H9 (cell line): ENCODE measurements at regions not wholly inside any gene's neighbourhood (a gene's known extent, or its start where the extent isn't known, plus 50 kb on each side); places are given as distances from the start of the nearest gene placed in this dataset.

Source experiments
- DNase-seq: peaks from one replicate; pipeline ENCODE4 v3.0.0-alpha.2; 2017
- H2AFZ ChIP-seq: one replicate; pipeline ENCODE4 v1.6.1; 2013; ENCODE audit warnings: mild to moderate bottlenecking, low read length, control low read depth, moderate library complexity
- H2AK5ac ChIP-seq: 2 replicates; pipeline ENCODE4 v1.6.1; 2013; ENCODE audit warnings: low read length, control low read depth, mixed read lengths; ENCODE audit not compliant: insufficient read length
- H2BK120ac ChIP-seq: one replicate; pipeline ENCODE4 v1.6.1; 2013; ENCODE audit warnings: low read depth, mild to moderate bottlenecking, low read length, control low read depth, inconsistent platforms; ENCODE audit not compliant: poor library complexity, severe bottlenecking
- H2BK12ac ChIP-seq: 2 replicates; pipeline ENCODE4 v1.6.1; 2013; ENCODE audit warnings: low read length, control low read depth, mixed read lengths, low read depth; ENCODE audit not compliant: insufficient read length
- H2BK15ac ChIP-seq: 2 replicates; pipeline ENCODE4 v1.6.1; 2013; ENCODE audit warnings: low read depth, low read length, control low read depth
- H2BK20ac ChIP-seq: one replicate; pipeline ENCODE4 v1.6.1; 2013; ENCODE audit warnings: low read depth, mild to moderate bottlenecking, low read length, control low read depth, inconsistent platforms; ENCODE audit not compliant: poor library complexity, severe bottlenecking
- H2BK5ac ChIP-seq: 2 replicates; pipeline ENCODE4 v1.6.1; 2013; ENCODE audit warnings: low read length, control low read depth, mixed read lengths; ENCODE audit not compliant: insufficient read length
- H3K14ac ChIP-seq: 2 replicates; pipeline ENCODE4 v1.6.1; 2013; ENCODE audit warnings: low read length, control low read depth; ENCODE audit not compliant: insufficient read depth
- H3K18ac ChIP-seq: 2 replicates; pipeline ENCODE4 v1.6.1; 2013; ENCODE audit warnings: low read depth, mild to moderate bottlenecking, mixed read lengths, low read length, control low read depth; ENCODE audit not compliant: insufficient read length
- H3K23ac ChIP-seq: 2 replicates; pipeline ENCODE4 v1.6.1; 2013; ENCODE audit warnings: low read length, control low read depth, mixed read lengths, low read depth; ENCODE audit not compliant: insufficient read length
- H3K23me2 ChIP-seq: 2 replicates; pipeline ENCODE4 v1.6.1; 2013; ENCODE audit warnings: low read depth, mild to moderate bottlenecking, mixed read lengths, low read length, control low read depth; ENCODE audit not compliant: insufficient read length, poor library complexity, severe bottlenecking
- H3K27ac ChIP-seq: 2 replicates; pipeline ENCODE4 v1.5.1; 2013; ENCODE audit warnings: low read length, control low read depth, mixed read lengths, low read depth; ENCODE audit not compliant: insufficient read length
- H3K27me3 ChIP-seq: 2 replicates; pipeline ENCODE4 v1.6.1; 2013; ENCODE audit warnings: low read length, control low read depth, inconsistent platforms; ENCODE audit not compliant: insufficient read depth
- H3K4ac ChIP-seq: 2 replicates; pipeline ENCODE4 v1.6.1; 2013; ENCODE audit warnings: low read depth, mild to moderate bottlenecking, control low read depth, inconsistent platforms, low read length, moderate library complexity
- H3K4me1 ChIP-seq: 2 replicates; pipeline ENCODE4 v1.6.1; 2013; ENCODE audit warnings: low read length, control low read depth, inconsistent platforms; ENCODE audit not compliant: insufficient read depth
- H3K4me2 ChIP-seq: 2 replicates; pipeline ENCODE4 v1.6.1; 2013; ENCODE audit warnings: low read length, control low read depth, mixed read lengths; ENCODE audit not compliant: insufficient read length, insufficient read depth
- H3K56ac ChIP-seq: 2 replicates; pipeline ENCODE4 v1.6.1; 2013; ENCODE audit warnings: low read depth, mild to moderate bottlenecking, mixed read lengths, low read length, control low read depth; ENCODE audit not compliant: insufficient read length
- H3K79me1 ChIP-seq: 2 replicates; pipeline ENCODE4 v1.6.1; 2013; ENCODE audit warnings: low read depth, mild to moderate bottlenecking, moderate library complexity, low read length, control low read depth, inconsistent platforms; ENCODE audit not compliant: insufficient read depth, poor library complexity, severe bottlenecking
- H3K79me2 ChIP-seq: 2 replicates; pipeline ENCODE4 v1.6.1; 2013; ENCODE audit warnings: low read length, control low read depth, inconsistent platforms; ENCODE audit not compliant: insufficient read depth
- H3K9ac ChIP-seq: 2 replicates; pipeline ENCODE4 v1.6.1; 2013; ENCODE audit warnings: low read length, control low read depth, mixed read lengths; ENCODE audit not compliant: insufficient read length; ENCODE audit errors: extremely low read depth
- H3K9me3 ChIP-seq: one replicate; pipeline ENCODE4 v1.6.1; 2013; ENCODE audit warnings: low read depth, low read length, inconsistent platforms; ENCODE audit not compliant: control insufficient read depth
- H3T11ph ChIP-seq: one replicate; pipeline ENCODE4 v1.6.1; 2013; ENCODE audit warnings: mild to moderate bottlenecking, low read length, control low read depth, inconsistent platforms
- H4K20me1 ChIP-seq: one replicate; pipeline ENCODE4 v1.6.1; 2013; ENCODE audit not compliant: control insufficient read depth, insufficient read length, insufficient read depth
- H4K5ac ChIP-seq: 2 replicates; pipeline ENCODE4 v1.6.1; 2013; ENCODE audit warnings: low read depth, mild to moderate bottlenecking, mixed read lengths, low read length, control low read depth; ENCODE audit not compliant: insufficient read length
- H4K8ac ChIP-seq: replicated peaks from 2 replicates; pipeline ENCODE4 v1.6.1; 2013; ENCODE audit warnings: low read length, control low read depth, mixed read lengths, low read depth; ENCODE audit not compliant: insufficient read length
- H4K91ac ChIP-seq: 2 replicates; pipeline ENCODE4 v1.6.1; 2013; ENCODE audit warnings: low read depth, mild to moderate bottlenecking, moderate library complexity, mixed read lengths, low read length, control low read depth; ENCODE audit not compliant: insufficient read length
- H3K27ac Mint-ChIP-seq, 3 experiments: 2 replicates in 2 of 3; 3 replicates in 1 of 3; pipeline ENCODE4 v1.8.0; 2020 to 2021; ENCODE audit warnings: mixed read lengths in 3 of 3, mild to moderate bottlenecking in 1 of 3, moderate library complexity in 1 of 3
- H3K27me3 Mint-ChIP-seq: 2 replicates; pipeline ENCODE4 v1.8.0; 2021; ENCODE audit warnings: low read depth, mild to moderate bottlenecking, moderate library complexity, mixed read lengths
- H3K36me3 Mint-ChIP-seq, 3 experiments: 2 replicates in 2 of 3; 3 replicates in 1 of 3; pipeline ENCODE4 v1.8.0; 2020 to 2021; ENCODE audit warnings: low read depth in 3 of 3, mixed read lengths in 3 of 3; ENCODE audit not compliant: insufficient read depth in 1 of 3
- H3K4me1 Mint-ChIP-seq, 2 experiments: 2 replicates each; pipeline ENCODE4 v1.8.0; 2020; ENCODE audit warnings: mixed read lengths in 2 of 2
- H3K4me3 Mint-ChIP-seq, 2 experiments: 2 replicates in 1 of 2; 3 replicates in 1 of 2; pipeline ENCODE4 v1.8.0; 2020 to 2021; ENCODE audit warnings: mild to moderate bottlenecking in 2 of 2, mixed read lengths in 2 of 2, moderate library complexity in 1 of 2
- H3K9me3 Mint-ChIP-seq, 2 experiments: 2 replicates in 1 of 2; 3 replicates in 1 of 2; pipeline ENCODE4 v1.8.0; 2020; ENCODE audit warnings: mild to moderate bottlenecking in 2 of 2, mixed read lengths in 2 of 2, moderate library complexity in 1 of 2
- WGBS: extraction: QIAGEN DNeasy Blood & Tissue Kit; methylation state at CpG from one replicate; pipeline ENCODE4 v1.1.7; 2013; ENCODE audit warnings: missing lambda C conversion rate, low lambda C conversion rate, mixed read lengths; ENCODE audit not compliant: insufficient read length; ENCODE audit errors: extremely low coverage; 5-methylcytosine and 5-hydroxymethylcytosine counted together
- TF ChIP-seq, protein P1 (sequence below): fragments of 200-600 bp; sonication (generic); conservative IDR thresholded peaks from 3 replicates; pipeline ENCODE4 v1.8.0; 2021; ENCODE audit warnings: antibody characterized with exemption, mild to moderate bottlenecking

DNA sequence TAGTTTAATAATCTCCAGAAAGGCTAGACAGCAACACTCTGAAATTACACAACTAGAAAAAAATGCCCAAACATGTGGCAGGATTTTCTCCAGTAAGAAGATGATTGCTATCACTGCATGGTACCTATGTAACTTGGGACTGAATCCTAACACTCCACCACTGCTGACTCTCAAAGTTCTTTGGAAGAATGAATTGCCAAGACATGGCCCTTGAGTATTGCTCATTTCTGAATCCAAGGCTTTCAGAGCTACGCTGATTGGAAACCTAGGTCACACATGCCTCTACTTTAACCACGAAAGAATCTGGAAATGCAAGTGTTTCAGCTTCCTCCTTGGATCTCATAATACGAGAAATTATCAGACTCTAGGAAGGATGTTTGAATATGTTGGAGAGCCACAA, 167.5 kb upstream of the CELF2 start:
- no peaks in the 10 kb centered on the region for H3K27me3 ChIP-seq
- no peaks in the 10 kb centered on the region for H3K79me1 ChIP-seq
- Mint-ChIP-seq H3K9me3 (no peaks in the 10 kb centered on the region), H3K27me3 (no peaks in the 10 kb centered on the region), H3K4me1 (no peaks in the 10 kb centered on the region), H3K4me3 (no peak overlapping the region), H3K36me3 (no peaks in the 10 kb centered on the region), H3K27ac (no peak overlapping the region)
- no peak overlapping the region for H2BK5ac ChIP-seq
- H3K4me1 ChIP-seq, result no peaks in the 10 kb centered on the region; the same call in 1 of the 2 replicates
- H3K9me3 ChIP-seq, result no peaks in the 10 kb centered on the region
- H3K27ac ChIP-seq, result no peak overlapping the region
- H3K18ac ChIP-seq, result no peak overlapping the region
- no peak overlapping the region for H2BK12ac ChIP-seq
- H3K14ac ChIP-seq, result no peak overlapping the region
- H3T11ph ChIP-seq, result no peak overlapping the region
- no peaks in the 10 kb centered on the region for H4K20me1 ChIP-seq
- no peaks in the 10 kb centered on the region for H3K79me2 ChIP-seq
- WGBS, result no CpG with 5 or more reads among the region's 3 CpGs
- H4K5ac ChIP-seq, result no peak overlapping the region
- H2BK15ac ChIP-seq, result no peak overlapping the region
- H3K56ac ChIP-seq, result no peak overlapping the region
- H4K8ac ChIP-seq, result no peak overlapping the region
- no peak overlapping the region for H2BK120ac ChIP-seq
- H3K4me2 ChIP-seq, result no peak overlapping the region
- no peak for DNase-seq
- no peak overlapping the region for H3K23ac ChIP-seq
- H3K23me2 ChIP-seq, result no peaks in the 10 kb centered on the region
- TF ChIP-seq, protein P1, sequence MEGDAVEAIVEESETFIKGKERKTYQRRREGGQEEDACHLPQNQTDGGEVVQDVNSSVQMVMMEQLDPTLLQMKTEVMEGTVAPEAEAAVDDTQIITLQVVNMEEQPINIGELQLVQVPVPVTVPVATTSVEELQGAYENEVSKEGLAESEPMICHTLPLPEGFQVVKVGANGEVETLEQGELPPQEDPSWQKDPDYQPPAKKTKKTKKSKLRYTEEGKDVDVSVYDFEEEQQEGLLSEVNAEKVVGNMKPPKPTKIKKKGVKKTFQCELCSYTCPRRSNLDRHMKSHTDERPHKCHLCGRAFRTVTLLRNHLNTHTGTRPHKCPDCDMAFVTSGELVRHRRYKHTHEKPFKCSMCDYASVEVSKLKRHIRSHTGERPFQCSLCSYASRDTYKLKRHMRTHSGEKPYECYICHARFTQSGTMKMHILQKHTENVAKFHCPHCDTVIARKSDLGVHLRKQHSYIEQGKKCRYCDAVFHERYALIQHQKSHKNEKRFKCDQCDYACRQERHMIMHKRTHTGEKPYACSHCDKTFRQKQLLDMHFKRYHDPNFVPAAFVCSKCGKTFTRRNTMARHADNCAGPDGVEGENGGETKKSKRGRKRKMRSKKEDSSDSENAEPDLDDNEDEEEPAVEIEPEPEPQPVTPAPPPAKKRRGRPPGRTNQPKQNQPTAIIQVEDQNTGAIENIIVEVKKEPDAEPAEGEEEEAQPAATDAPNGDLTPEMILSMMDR, result no peak
- no peak overlapping the region for H3K9ac ChIP-seq
- H2AFZ ChIP-seq, result no peak overlapping the region
- no peak overlapping the region for H2AK5ac ChIP-seq
- no peak overlapping the region for H4K91ac ChIP-seq
- no peak overlapping the region for H2BK20ac ChIP-seq
- no peak overlapping the region for H3K4ac ChIP-seq
